SU-DHL-6 (cell line): ENCODE measurements at regions not wholly inside any gene's neighbourhood (a gene's known extent, or its start where the extent isn't known, plus 50 kb on each side); places are given as distances from the start of the nearest gene placed in this dataset.

Experiments used
- H2AFZ ChIP-seq: fragments of 200-600 bp; sonication (generic); 2 replicates; pipeline ENCODE4 v1.6.1; 2014; ENCODE audit warnings: low read depth, mild to moderate bottlenecking, moderate library complexity, mixed read lengths, antibody characterized with exemption, low read length; ENCODE audit not compliant: severe bottlenecking
- H3F3A ChIP-seq: fragments of 200-600 bp; shearing (Covaris generic); 2 replicates; pipeline ENCODE4 v1.6.0; 2016; ENCODE audit warnings: antibody characterized with exemption, mild to moderate bottlenecking; ENCODE audit not compliant: insufficient read depth
- H3K27ac ChIP-seq: fragments of 200-600 bp; sonication (generic); 2 replicates; pipeline ENCODE4 v1.5.1; 2016; ENCODE audit warnings: low read depth, mild to moderate bottlenecking, low read length, moderate library complexity, mixed read lengths
- H3K27me3 ChIP-seq: fragments of 200-600 bp; sonication (generic), shearing (Covaris generic); 2 replicates; pipeline ENCODE4 v1.6.0; 2014; ENCODE audit warnings: mild to moderate bottlenecking, low read length
- H3K36me3 ChIP-seq: fragments of 200-600 bp; sonication (generic); 2 replicates; pipeline ENCODE4 v1.6.1; 2014; ENCODE audit warnings: mild to moderate bottlenecking, low read length, mixed read lengths
- H3K4me2 ChIP-seq: fragments of 300-600, 200-600 bp; shearing (Covaris generic), sonication (generic); 2 replicates; pipeline ENCODE4 v1.6.0; 2014; ENCODE audit warnings: low read length, low read depth, mild to moderate bottlenecking; ENCODE audit not compliant: poor library complexity, severe bottlenecking
- H3K4me3 ChIP-seq: fragments of 200-600 bp; sonication (generic); 2 replicates; pipeline ENCODE4 v1.5.1; 2014; ENCODE audit warnings: antibody characterized with exemption, low read length, mild to moderate bottlenecking, mixed read lengths; ENCODE audit not compliant: insufficient read depth, poor library complexity, severe bottlenecking
- H3K79me2 ChIP-seq: fragments of 200-600 bp; sonication (generic); 2 replicates; pipeline ENCODE4 v1.6.1; 2014; ENCODE audit warnings: mild to moderate bottlenecking, low read length, moderate library complexity; ENCODE audit not compliant: insufficient read depth
- H3K9ac ChIP-seq: fragments of 200-600 bp; sonication (generic); 2 replicates; pipeline ENCODE4 v1.7.0; 2014; ENCODE audit warnings: mild to moderate bottlenecking, low read length
- H3K9me2 ChIP-seq: fragments of 200-600 bp; sonication (generic); replicated peaks from 2 replicates; pipeline ENCODE4 v1.6.1; 2014; ENCODE audit warnings: low read length; ENCODE audit not compliant: insufficient read depth
- H3K9me3 ChIP-seq: fragments of 200-600 bp; sonication (generic); 2 replicates; pipeline ENCODE4 v1.6.1; 2014; ENCODE audit warnings: low read length, mixed read lengths; ENCODE audit not compliant: insufficient read depth
- H4K20me1 ChIP-seq: fragments of 200-600 bp; sonication (generic); 2 replicates; pipeline ENCODE4 v1.6.1; 2014; ENCODE audit warnings: low read depth, mild to moderate bottlenecking, antibody characterized with exemption, low read length, moderate library complexity, mixed read lengths
- CTCF ChIP-seq: fragments of 200-600 bp; sonication (generic); IDR thresholded peaks from one replicate; pipeline ENCODE4 v1.5.1; 2017; ENCODE audit warnings: antibody characterized with exemption, mild to moderate bottlenecking, low read length, moderate library complexity; ENCODE audit not compliant: insufficient read depth, poor library complexity, severe bottlenecking
- EZH2phosphoT487 ChIP-seq: fragments of 200-600 bp; sonication (generic), shearing (Covaris generic); conservative IDR thresholded peaks from 2 replicates; pipeline ENCODE4 v1.6.1; 2018; ENCODE audit warnings: mild to moderate bottlenecking, antibody characterized with exemption, low read length, moderate library complexity, mixed read lengths

GRCh38 chr11:38723361-38723760, 2125.3 kb upstream of the RAG2 start:
- Histone ChIP-seq H3K9ac (no peak overlapping the region), H4K20me1 (no peaks in the 10 kb centered on the region), H2AFZ (no peak overlapping the region), H3K4me2 (no peak overlapping the region), H3K27me3 (no peaks in the 10 kb centered on the region), H3K9me3 (no peaks in the 10 kb centered on the region), H3F3A (no peaks in the 10 kb centered on the region), H3K79me2 (no peaks in the 10 kb centered on the region), H3K27ac (no peak overlapping the region), H3K4me3 (no peak overlapping the region), H3K9me2 (no peaks in the 10 kb centered on the region), H3K36me3 (no peaks in the 10 kb centered on the region)
- no peak for TF ChIP-seq EZH2phosphoT487
- TF ChIP-seq CTCF: no peak

GRCh38 chr11:38721586-38722315, 2123.7 kb upstream of the RAG2 start:
- Histone ChIP-seq H3F3A (no peaks in the 10 kb centered on the region), H3K27me3 (no peaks in the 10 kb centered on the region), H3K9me3 (no peaks in the 10 kb centered on the region), H3K4me3 (no peak overlapping the region), H3K36me3 (no peaks in the 10 kb centered on the region), H4K20me1 (no peaks in the 10 kb centered on the region), H3K9me2 (no peaks in the 10 kb centered on the region), H3K9ac (no peak overlapping the region), H3K4me2 (no peak overlapping the region), H3K27ac (no peak overlapping the region), H2AFZ (no peak overlapping the region), H3K79me2 (no peaks in the 10 kb centered on the region)
- no peak for TF ChIP-seq EZH2phosphoT487
- no peak for TF ChIP-seq CTCF

GRCh38 chr11:38718659-38719058, 2120.6 kb upstream of the RAG2 start:
- H3K9ac ChIP-seq: no peak overlapping the region
- no peak overlapping the region for H3K27ac ChIP-seq
- H2AFZ ChIP-seq: no peak overlapping the region
- TF ChIP-seq EZH2phosphoT487 (no peak), CTCF (no peak)
- H3K4me2 ChIP-seq: no peak overlapping the region
- H3K4me3 ChIP-seq: no peak overlapping the region
- no peaks in the 10 kb centered on the region for H3F3A ChIP-seq
- H3K9me3 ChIP-seq: no peaks in the 10 kb centered on the region
- no peaks in the 10 kb centered on the region for H4K20me1 ChIP-seq
- no peaks in the 10 kb centered on the region for H3K79me2 ChIP-seq
- H3K27me3 ChIP-seq: no peaks in the 10 kb centered on the region
- no peaks in the 10 kb centered on the region for H3K9me2 ChIP-seq
- no peaks in the 10 kb centered on the region for H3K36me3 ChIP-seq
